ENCODE measurements at regions not wholly inside any gene's neighbourhood (a gene's known extent, or its start where the extent isn't known, plus 50 kb on each side); places are given as distances from the start of the nearest gene placed in this dataset.

DNA sequence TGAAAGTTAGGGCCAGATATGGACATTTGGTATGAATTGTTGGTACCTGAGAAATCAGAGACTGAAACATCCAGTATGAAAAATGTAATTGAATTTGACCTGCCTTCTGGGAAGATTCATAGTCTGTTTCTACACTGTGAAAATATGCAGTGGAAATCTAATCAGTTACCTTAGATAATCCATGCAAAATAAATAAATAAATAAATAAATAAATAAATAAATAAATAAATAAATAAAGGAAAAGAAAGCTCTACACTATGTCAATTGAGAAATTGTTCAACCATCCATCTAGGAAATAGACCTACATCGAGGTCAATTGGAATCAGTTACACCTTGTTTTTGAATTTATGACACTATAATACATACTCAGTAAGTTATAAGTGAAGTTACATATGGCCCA, 252.3 kb downstream of the VGLL3 start:
- TF ChIP-seq, protein P1, sequence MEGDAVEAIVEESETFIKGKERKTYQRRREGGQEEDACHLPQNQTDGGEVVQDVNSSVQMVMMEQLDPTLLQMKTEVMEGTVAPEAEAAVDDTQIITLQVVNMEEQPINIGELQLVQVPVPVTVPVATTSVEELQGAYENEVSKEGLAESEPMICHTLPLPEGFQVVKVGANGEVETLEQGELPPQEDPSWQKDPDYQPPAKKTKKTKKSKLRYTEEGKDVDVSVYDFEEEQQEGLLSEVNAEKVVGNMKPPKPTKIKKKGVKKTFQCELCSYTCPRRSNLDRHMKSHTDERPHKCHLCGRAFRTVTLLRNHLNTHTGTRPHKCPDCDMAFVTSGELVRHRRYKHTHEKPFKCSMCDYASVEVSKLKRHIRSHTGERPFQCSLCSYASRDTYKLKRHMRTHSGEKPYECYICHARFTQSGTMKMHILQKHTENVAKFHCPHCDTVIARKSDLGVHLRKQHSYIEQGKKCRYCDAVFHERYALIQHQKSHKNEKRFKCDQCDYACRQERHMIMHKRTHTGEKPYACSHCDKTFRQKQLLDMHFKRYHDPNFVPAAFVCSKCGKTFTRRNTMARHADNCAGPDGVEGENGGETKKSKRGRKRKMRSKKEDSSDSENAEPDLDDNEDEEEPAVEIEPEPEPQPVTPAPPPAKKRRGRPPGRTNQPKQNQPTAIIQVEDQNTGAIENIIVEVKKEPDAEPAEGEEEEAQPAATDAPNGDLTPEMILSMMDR (conservative IDR thresholded peaks at IDR 0.05), result no peak
- no peak for TF ChIP-seq EZH2 (IDR thresholded peaks at IDR 0.05; ENCODE audit: low read depth)
